BJ (cell line): ENCODE measurements at regions not wholly inside any gene's neighbourhood (a gene's known extent, or its start where the extent isn't known, plus 50 kb on each side); places are given as distances from the start of the nearest gene placed in this dataset.

Experiments
- CTCF ChIA-PET: fragments of 350-600 bp; formaldehyde crosslinking; extraction: SDS; loops from one replicate; lab custom pipeline; 2021; ENCODE audit warnings: antibody characterized with exemption, inconsistent platforms; lab: Yijun Ruan, JAX
- POLR2A ChIA-PET: fragments of 300-600 bp; sonication (Branson Sonifier 250); formaldehyde crosslinking; extraction: SDS; loops from one replicate; lab custom pipeline; 2021; ENCODE audit warnings: antibody characterized with exemption; lab: Charles Lee
- DNase-seq: peaks from one replicate; pipeline ENCODE4 v3.0.0-alpha.2; 2011; ENCODE audit warnings: low read depth
- H3K27me3 ChIP-seq: 2 replicates; pipeline ENCODE4 v1.6.0; 2011; ENCODE audit warnings: low read length; ENCODE audit not compliant: control insufficient read depth, insufficient read depth
- H3K36me3 ChIP-seq: 2 replicates; pipeline ENCODE4 v1.5.1; 2011; ENCODE audit warnings: low read length; ENCODE audit not compliant: control insufficient read depth, insufficient read depth
- H3K4me3 ChIP-seq: 2 replicates; pipeline ENCODE4 v1.5.1; 2011; ENCODE audit warnings: low read depth, mild to moderate bottlenecking, control low read depth, low read length
- TF ChIP-seq, protein P1 (sequence below): IDR thresholded peaks from 2 replicates; pipeline ENCODE4 v1.5.1; 2011; ENCODE audit warnings: low read depth, mild to moderate bottlenecking, control low read depth, inconsistent platforms, low read length, moderate library complexity; ENCODE audit not compliant: insufficient read depth

DNA sequence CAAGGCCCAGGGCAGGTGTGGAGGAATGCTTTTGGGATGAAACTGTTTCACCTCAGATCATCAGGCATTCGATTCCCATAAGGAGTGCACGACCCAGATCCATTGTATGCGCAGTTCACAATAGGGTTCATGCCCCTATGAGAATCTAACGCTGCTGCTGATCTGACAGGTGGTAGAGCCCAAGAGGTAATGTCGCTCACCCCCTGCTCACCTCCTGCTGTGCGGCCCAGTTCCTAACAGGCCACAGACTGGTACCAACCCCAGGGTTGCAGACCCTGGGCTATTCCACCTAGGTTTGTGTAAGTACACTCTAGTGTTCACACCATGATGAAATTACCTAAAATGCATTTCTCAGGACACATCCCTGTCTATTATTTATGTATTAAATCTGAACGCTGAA is 72.5 kb downstream of the COPS8 start:
- CTCF ChIA-PET = interaction anchor here (1.3 to 7.0 kb wide), 5 partner anchors 95 to 414 kb away, joined by 3 to 34 read pairs (median 4); no protein-coding TSS in a partner anchor
- TF ChIP-seq, protein P1, sequence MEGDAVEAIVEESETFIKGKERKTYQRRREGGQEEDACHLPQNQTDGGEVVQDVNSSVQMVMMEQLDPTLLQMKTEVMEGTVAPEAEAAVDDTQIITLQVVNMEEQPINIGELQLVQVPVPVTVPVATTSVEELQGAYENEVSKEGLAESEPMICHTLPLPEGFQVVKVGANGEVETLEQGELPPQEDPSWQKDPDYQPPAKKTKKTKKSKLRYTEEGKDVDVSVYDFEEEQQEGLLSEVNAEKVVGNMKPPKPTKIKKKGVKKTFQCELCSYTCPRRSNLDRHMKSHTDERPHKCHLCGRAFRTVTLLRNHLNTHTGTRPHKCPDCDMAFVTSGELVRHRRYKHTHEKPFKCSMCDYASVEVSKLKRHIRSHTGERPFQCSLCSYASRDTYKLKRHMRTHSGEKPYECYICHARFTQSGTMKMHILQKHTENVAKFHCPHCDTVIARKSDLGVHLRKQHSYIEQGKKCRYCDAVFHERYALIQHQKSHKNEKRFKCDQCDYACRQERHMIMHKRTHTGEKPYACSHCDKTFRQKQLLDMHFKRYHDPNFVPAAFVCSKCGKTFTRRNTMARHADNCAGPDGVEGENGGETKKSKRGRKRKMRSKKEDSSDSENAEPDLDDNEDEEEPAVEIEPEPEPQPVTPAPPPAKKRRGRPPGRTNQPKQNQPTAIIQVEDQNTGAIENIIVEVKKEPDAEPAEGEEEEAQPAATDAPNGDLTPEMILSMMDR = no peak
- no peak overlapping the region for H3K4me3 ChIP-seq
- POLR2A ChIA-PET = interaction anchor here (0.8 kb wide), 1 partner anchor 100 kb away, joined by 5 read pairs; no protein-coding TSS in a partner anchor
- no peak for DNase-seq
- no peaks in the 10 kb centered on the region for H3K27me3 ChIP-seq
- no peaks in the 10 kb centered on the region for H3K36me3 ChIP-seq

DNA sequence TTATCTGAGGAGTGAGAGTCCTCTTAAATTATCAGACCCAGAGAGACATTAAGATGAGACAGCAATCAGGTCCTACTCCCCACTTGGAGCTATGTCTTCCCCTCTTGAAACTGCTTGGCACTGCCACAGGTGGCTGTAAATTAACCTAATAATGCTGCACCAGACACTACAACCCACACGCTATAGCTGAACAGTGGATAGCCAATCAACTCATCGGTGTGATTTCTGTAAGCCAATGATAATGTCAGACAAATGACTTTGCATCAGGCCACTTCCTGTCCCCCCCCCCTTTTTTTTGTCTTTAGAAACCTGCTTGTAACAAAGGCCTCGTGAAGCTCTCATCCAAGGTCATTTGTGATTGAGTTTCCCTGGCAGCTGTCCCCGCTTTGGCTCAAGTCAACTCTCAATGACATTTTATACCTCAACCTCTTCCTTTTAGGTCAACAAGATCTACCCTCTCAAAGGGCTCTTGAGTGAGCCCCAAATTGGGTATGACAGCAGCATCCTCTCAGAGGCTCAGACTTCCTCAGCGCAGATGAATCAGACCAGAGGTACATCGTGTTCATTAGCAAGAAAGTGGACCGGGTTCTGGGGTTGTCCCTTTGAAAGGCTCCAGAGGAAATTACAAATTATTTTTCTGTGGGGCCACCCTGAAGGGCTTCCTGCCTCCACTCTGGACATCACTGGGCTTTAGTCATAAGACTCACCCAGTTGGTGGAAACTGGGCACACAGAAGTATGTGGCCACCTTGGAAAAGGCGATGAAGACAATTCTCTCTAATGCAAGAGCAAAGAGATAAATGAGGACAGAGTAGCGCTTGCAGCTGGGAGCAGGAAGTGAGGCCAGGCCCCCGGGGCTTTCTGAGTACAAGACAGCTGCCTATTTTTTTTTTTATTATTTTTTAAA is 73.6 kb downstream of the COPS8 start:
- TF ChIP-seq, protein P1 = no peak
- POLR2A ChIA-PET = interaction anchor here (0.8 kb wide), 1 partner anchor 99 kb away, joined by 5 read pairs; no protein-coding TSS in a partner anchor
- H3K27me3 ChIP-seq = no peaks in the 10 kb centered on the region
- H3K4me3 ChIP-seq = no peak overlapping the region
- no peaks in the 10 kb centered on the region for H3K36me3 ChIP-seq
- CTCF ChIA-PET = interaction anchor here (0.6 to 7.0 kb wide), 6 partner anchors 16 to 413 kb away, joined by 3 to 34 read pairs (median 4); no protein-coding TSS in a partner anchor
- DNase-seq = no peak

- Histone ChIP-seq H3K27me3 (no peaks in the 10 kb centered on the region), H3K36me3 (no peaks in the 10 kb centered on the region), H3K4me3 (no peak overlapping the region)
- POLR2A ChIA-PET = no interaction called here
- no peak for DNase-seq
- CTCF ChIA-PET = interaction anchor here (1.0 to 7.0 kb wide), 4 partner anchors 22 to 412 kb away, joined by 3 to 34 read pairs (median 4); no protein-coding TSS in a partner anchor
- TF ChIP-seq, protein P1 = no peak
These were observed 74.7 kb downstream of the COPS8 start for GRCh38 chr2:237160271-237160919.

DNA sequence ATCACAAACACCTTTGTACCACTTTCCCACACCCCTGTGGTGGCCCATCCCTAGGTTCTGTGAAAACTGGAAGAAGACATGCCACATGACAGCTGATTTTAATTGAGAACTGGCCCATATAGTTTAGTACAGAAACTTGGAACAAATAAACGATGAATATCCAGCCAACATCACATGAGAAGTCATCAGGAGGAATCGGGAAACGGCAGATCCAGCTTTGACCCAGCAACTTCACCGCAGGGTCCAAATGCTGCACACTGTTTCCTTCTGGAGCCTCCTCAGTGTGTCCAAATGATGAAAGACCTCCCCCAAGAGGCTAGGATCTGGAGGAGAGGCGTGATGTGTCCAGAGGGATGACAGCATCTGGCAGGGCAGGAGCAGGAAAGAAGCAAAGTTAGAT is 75.5 kb downstream of the COPS8 start:
- H3K4me3 ChIP-seq = no peak overlapping the region
- no peak for DNase-seq
- POLR2A ChIA-PET = no interaction called here
- TF ChIP-seq, protein P1 = no peak
- H3K27me3 ChIP-seq = no peaks in the 10 kb centered on the region
- H3K36me3 ChIP-seq = no peaks in the 10 kb centered on the region
- CTCF ChIA-PET = interaction anchor here (0.8 to 1.4 kb wide), 6 partner anchors 21 to 351 kb away, joined by 3 to 4 read pairs (median 4); no protein-coding TSS in a partner anchor

DNA sequence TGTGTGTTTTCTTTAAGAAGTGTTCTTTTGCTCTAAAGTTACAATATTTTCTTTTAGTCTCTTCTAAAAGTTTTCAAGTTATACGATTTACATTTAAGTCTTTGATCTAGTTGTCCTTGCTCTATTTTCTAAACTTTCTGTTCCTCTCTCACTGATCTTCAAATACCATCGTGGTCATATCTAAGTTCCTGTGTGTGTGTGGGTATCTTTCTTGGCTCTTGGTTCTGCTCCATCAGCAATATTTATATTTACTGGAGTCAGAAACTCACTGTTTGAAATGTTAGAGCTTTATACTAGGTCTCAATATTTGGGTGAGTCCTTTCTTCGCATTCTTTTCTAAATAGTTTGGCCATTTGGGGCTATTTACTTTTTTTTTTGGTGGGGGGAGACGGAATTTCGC is 77.3 kb downstream of the COPS8 start:
- CTCF ChIA-PET = interaction anchor here (0.7 to 1.2 kb wide), 3 partner anchors 8 to 64 kb away, joined by 3 to 4 read pairs (median 3); no protein-coding TSS in a partner anchor
- TF ChIP-seq, protein P1 = no peak
- no peaks in the 10 kb centered on the region for H3K27me3 ChIP-seq
- no peaks in the 10 kb centered on the region for H3K36me3 ChIP-seq
- DNase-seq = no peak
- POLR2A ChIA-PET = no interaction called here
- H3K4me3 ChIP-seq = no peak overlapping the region
